Hippocampal formation (tissue), 2 donors: ENCODE measurements at regions not wholly inside any gene's neighbourhood (a gene's known extent, or its start where the extent isn't known, plus 50 kb on each side); places are given as distances from the start of the nearest gene placed in this dataset.

ENCODE experiments used
- DNase-seq, 2 donors: peaks; one replicate each; lab custom pipeline; 2025; lab: John Stamatoyannopoulos, UW

DNA sequence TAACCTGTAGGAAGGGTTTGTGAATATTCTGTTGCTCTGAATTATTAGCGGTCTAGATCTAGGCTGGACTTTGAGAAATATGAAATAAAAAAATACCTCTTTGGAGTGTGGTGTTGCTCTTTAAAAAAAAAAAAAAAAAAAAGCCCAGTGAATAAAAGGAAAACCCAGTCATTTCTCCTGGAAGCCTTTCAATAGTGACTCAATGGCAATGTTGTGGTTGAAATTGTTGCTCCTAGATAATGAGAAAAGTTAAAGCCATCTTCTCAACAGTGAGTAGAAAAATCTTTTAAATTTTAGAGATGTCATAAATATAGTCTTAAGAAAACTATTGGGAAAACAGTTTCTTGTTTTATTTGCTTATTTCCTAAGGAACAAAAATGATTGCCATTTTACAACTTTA is 135.3 kb downstream of the RFC3 start:
- no peak for DNase-seq

DNA sequence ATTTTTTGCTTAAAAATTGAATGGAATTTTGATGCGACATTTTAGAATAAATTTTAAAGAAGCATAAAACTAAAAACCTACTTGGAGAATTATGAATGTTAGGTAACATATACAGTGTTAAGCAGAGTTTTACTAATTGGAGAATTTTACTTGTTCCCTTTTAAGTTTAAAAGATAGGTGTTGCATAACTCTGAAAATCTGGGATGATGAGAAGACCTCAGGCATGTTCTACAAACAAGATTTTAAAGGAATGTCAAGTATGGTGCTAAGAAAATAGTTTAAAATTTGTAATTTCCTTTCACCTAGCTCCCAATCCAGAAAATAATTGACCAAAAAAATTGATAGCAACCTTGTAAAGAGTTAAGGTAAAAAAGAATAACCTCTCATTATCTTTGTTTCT is 135.8 kb downstream of the RFC3 start:
- no peak for DNase-seq

DNA sequence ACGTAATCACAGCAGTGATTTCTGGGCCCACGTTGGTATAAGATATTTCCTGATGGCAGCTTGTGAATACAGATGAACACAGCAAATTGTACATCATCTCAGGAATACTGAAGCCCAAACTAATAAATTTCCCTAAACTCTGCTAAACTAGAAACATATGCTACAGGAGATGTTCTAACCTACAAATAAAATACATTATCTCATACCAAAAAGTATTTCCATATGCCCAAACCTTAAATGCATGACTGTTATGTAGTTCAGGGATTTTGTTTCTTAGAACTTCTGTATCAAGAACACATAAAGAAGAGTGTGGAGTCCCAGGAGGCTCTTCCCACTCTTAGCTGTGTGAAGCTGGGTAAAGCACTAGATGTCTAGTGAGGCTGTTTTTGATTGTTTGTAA is 138.4 kb downstream of the RFC3 start:
- no peak for DNase-seq

DNA sequence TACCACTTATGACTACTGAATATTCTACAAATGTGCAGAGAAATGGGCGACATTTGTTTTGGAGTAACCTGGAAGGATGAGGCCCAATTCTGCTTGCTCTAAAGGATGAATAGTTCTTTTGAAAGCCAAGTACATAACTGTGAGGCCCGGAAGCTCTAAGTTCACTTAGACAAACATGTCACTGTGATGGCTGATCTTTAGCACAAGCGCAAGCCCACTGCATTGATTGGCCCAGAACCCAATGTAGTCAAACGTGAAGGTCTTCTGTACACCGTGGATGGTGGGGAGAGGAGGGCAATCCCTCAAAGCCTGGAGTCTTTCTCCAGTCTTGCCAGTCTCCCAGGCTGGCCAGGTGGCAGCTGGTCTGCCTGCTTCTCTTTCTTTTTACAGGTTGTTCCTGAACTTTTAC is 139.6 kb downstream of the RFC3 start:
- DNase-seq = no peak

DNA sequence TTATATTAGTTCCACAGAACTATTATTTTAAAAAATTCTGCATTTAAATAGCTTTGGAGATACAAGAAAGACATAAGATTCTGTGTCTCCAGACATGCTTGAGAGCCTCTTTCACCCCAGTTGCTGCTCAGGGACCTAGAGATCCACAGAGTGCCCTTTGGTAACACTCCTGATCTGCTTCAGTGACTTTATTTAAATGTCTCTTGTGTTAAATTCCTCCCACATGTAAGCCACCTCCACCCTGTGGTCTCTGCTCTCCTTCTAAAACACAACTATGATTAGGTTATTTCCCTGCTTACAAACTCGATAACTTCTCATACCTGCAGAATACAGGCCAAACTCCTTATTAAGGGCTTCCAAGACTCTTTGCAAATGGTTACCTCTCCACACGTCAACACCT is 141.0 kb downstream of the RFC3 start:
- DNase-seq = no peak

DNA sequence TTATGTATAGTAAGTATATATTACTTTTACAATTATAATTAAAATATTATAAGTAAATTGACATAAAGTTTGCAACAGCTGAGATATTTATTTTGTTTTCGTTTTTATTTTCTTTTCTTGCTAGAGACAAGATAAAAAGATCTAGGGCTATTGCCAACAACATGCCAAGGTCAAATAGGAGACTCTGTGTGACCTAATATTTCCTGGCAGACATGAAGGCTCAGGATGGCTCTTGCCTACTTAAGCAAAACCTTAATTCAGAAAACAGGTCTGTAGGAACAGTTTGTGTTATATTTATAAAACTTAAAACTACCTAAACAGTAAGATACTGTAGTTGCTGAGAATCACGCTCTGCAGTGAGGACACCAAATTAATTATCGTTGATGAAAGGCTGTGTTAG is 145.2 kb downstream of the RFC3 start:
- DNase-seq = no peak

DNA sequence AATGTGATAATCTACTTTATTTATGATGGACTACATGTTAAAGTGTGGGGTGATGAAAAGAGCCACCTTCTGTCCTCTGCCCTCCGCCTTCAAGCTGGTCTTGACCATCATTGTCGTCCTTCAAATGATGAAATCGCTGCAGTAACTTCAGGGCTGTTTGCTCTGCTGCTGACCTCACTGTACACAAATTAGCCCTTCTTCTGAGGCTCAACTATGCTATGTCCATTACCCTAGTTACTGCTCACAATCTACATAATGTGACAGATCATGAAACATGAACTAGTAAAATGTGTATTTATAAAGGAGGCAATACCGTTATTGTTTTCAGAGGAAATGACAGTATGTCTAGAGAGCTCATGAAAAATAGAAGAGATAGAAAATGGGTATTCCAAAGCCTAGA is 145.9 kb downstream of the RFC3 start:
- no peak for DNase-seq

DNA sequence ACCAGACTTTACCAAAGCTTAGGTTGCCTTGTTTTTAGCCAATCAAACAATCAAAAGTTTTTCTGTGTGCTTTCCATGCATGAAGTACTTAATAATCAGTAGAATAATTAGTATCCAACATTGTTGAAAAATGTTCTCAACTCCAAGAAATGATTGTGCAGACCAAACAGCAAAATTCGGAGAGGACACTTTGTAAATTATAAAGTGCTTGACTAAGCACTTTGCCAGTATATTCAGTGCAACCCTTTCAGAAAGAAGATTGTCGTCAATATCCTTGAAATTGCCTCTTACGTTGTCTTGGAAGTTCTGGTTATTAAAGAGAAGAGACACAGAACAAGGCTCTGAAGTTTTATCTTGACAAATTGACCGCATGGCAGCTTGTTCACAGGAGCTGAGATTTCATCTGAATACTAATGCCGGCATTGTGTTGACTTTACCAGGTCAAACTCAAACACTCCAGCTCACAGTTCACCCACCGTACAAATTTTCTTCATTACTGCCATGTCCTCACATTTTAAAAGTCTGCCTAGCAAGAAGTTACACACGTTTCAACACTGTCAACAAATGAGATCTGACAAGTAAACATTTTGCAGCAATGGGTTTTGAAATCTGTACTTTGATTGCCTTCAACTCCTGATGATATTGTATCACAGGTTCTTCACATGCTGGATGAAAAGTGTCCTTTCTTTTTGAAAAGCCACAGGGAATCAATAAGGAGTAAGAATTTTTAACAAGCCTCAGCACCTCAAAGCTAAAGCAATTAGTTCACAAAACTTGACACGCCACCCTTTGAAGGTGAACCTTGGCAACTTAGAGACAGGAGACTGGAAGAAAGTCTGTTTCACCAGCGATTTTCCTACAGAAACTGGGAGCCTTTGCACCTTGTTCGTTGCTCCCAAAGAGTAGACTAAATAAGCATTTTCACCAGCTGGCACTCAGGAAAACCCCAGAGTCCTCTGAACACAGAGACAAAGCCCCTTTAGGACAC is 150.9 kb downstream of the RFC3 start:
- no peak for DNase-seq

DNA sequence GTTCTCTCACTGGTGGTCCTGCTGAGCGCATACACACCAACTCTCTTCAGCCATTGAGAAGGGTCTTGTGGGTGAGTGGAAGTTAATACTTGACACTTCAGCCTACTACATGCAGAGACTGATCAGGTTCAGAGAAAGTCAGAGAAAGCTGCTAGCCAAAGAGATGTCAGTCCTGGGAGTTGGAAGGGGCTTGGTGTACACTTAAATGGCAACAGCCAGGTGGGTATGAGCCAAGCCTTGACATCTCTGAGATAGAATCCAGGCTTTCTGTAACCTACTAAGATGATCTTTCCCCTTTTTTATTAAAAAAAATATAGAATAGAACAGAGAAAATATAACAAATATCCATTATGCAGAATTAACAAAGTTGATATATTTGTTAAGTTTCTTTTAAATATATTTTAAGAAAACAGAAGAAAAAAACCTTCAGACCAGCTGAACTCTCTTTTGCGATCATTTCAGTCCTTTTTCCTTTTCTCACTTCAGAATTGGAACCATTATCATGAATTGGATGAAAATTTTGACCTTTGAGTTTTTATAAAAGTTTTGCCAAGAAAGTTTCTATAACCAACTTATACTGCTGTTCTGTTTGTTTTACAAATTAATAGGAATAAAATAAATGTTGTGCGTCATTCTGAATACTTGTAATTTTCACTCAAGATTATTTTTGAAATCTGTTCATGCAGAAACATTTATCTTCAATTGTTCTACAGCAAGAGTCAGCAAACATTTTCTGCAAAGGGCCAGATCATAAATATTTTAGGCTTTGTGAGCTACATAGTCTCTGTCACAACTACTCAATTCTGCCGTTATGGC is 153.0 kb downstream of the RFC3 start:
- DNase-seq = no peak

DNA sequence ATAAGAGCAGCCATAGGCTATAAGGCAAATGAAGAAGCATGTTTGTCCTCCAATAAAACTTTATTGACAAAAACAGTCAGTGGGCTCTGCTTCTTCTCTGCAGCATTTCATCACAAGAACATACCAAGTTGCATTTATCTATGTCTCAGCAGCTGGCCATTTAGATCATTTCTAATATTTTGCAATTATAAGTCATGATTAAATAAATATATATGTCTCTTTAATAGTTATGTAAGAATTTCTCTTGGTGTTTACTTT is 153.5 kb downstream of the RFC3 start:
- DNase-seq = no peak

DNA sequence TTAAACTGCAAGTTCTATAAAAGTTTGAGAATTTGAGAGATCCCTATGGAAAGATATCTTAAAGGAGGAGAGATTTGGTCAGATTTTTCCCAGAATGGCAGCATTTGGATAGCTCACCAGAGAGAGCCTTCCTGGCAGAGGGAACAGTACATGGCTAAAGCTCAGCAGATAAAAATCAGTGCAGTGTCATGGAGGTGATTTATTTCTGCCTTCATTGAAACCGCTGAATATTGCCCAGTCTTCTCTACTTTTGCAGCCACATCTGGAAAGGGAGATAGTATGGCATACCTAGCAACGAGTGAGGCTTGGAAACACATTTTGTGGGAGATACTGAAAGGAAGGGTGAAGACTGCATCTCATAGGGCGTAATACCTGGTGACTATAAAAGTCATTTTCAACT is 155.2 kb downstream of the RFC3 start:
- no peak for DNase-seq

DNA sequence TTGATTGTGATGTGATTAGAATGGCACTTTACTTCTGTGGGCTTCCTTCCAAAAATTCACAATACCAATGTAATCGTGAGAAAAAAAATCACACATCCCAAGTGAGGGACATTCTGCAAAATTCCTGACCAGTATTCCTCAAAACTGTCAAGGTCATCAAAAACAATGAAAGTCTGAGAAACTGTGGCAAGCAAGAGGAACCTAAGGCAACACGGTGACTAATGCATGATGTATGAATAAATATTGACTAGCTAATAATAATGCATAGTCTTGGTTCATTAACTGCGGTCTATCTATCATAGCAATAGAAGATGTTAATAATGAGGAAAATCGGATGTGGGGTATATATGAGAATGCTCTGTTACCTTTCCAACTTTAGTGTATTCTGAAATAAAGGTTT is 159.0 kb downstream of the RFC3 start:
- no peak for DNase-seq

DNA sequence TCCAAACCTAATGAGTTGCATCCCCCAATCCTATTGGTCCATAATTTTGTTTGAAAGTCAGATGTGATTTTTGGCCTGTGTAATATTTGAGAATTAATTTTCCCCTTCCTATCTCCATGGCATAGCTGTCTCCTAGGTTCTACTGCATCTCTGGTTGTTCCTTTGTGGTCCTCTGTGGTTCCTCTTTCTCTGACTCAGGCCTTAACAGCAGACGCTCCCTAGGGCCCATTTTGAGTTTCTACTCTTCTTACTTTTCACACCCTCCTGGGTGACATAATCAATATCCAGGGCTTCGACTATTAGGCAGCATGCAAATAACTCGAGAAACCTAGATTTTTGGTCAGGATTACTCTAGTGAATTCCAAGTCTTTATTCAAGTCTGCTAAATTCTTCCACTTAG is 160.7 kb downstream of the RFC3 start:
- DNase-seq = no peak

DNA sequence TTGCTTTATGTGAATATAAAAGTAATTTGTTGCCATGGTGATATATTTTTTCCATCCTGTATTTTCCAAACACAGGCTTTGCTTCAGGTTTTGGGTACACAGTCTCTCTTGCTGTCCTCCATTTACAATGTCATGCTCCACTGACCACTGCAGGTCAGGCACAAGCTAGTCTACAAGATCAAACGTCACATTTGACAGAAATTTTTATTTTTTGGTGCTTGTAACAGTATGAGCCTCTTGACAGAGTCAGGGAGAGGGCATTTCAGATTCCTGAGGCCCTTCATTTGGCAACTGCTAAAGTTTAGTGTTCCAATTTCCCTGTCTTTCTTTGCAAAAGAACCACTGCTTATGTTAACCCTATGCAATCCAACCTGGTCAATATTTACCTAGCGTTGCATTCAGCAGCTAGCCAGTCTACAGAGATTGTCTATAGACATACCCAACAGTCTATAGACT is 175.0 kb downstream of the RFC3 start:
- DNase-seq = no peak

DNA sequence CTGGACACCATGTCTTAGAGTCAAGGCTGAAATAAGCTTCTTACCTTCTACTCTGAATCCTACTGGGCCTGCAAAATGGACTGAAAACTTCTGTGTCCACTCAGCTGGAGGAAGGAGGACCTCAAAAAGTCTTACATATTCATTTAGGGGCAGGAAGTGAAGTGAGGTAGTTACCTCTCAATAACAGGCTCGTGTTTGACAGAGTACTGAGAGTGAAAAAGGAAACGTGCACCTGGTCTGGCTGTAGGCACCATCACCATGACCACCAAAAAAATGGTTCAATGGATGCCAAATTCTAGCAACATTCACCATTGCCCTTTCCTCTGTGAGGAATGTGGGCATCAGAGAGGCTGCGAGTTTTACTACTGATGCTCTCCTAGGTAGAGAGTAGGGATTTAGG is 176.2 kb downstream of the RFC3 start:
- DNase-seq = no peak

DNA sequence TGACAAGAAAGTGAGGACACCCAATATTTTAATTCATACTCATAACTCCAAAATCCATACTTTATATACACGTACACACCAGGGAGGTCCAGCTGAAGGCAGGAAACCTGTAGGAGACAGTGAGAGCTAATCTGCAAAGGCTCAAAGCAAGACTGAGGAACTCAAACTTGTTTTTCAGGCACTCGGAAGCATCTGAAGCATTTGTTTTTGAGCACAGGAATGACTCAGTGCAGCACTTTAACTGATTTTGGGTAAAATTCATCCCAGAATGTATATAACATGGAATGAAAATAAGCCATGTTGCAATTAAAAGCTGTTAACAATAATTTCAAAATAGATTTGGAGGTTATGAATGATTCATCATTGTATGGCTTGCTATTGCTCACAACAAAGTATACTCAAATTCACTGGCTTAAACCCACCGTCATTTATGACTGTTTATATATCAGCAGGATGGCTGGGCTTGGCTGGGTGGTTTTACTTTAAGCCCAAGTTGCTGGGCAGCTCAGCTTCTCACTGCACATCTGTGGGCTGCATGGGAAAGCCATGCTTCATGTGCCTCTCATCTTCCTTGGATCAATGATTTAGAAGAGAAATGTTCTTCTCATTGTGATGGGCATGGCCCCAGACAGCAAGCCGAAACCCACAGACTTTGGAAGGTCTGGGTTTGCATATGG is 177.0 kb downstream of the RFC3 start:
- DNase-seq = no peak

DNA sequence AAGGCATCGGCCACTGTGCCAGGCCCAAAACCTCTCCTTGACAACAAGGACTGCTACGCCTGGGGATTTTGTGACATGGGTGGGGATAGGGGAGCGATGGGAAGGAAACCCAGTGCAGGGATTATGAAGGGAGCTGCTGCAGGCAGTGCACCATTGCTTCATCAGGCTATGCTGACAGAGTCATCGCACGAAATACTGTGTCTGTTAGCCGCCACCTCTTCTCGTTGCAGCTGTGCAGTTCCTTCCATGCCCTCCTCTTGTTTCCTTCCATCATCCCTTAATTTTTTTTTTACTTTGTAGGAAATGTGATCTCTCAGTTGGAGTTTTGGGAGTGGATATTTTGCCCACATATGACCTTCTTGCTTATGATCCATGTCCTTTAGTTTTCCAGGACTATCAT is 178.7 kb downstream of the RFC3 start:
- DNase-seq = no peak

DNA sequence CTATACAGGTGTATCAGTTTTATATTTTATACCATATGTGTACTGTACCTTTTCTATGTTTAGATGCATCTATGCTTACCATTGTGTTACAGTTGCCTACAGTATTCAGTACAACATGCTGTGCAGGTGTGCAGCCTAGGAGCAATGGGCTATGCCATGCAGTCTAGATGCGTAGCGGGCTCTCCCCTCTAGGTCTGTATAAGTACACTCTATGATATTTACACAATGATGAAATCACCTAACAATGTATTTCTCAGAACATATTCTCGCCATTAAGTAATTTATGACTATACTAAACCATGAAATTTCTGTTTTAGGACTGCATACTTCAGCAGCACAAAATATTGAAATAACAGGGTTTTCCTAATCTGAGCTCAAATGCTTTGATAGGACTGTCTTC is 179.6 kb downstream of the RFC3 start:
- DNase-seq = no peak

DNA sequence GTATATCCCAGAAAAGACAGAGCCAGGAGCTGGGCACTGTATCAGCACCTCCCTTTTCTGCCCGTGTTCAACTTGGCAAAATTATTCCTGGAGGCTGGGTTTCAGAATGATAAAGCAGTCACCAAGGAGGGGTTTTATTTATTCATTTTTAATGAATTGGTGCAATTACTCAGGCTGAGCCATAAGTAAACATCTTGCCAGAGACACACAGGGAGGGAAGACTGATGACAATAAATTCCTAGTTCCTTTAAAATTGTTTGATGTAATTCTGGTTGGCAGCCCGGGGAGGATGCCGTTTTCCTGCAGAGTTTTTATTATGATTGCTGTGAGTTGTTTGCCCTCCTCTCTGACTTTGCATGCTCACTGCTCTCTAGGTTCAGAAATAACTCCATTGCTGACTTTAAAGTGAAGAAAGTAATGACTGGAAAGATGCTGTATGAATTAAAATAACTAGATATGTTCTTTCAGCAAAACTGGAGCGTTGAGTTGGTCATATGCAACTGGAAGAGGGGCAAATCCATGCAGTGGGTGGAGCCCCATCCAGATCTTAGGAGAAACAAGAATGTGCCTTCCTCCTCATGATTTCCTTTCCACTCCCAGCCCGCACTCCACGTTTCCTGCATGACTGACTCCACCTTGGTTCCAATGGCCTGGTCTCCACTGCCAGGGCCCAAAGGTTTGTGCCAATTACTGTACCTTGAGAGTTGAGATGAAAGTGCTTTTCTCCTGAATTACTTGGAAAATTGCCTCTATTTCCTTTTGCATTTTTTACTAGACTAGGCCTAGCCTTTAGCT is 182.1 kb downstream of the RFC3 start:
- no peak for DNase-seq

DNA sequence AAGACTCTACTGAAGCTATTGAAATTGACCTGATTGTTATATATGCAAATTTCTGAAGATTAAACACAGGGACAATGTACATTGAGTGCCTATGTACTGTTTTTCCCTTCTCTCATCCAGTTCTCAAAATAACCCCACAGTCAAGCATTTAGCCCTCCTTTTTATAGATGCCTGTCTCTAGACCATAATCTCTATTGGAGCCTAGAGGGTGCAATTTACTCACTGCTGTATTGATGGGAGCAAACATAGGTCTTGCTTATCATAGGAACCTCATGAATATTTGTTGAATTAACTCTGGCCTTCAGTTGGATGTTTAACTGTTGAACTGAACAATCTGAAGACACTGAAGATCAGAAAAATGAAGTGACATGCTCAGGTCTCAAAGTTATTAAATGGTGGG is 183.0 kb downstream of the RFC3 start:
- no peak for DNase-seq

DNA sequence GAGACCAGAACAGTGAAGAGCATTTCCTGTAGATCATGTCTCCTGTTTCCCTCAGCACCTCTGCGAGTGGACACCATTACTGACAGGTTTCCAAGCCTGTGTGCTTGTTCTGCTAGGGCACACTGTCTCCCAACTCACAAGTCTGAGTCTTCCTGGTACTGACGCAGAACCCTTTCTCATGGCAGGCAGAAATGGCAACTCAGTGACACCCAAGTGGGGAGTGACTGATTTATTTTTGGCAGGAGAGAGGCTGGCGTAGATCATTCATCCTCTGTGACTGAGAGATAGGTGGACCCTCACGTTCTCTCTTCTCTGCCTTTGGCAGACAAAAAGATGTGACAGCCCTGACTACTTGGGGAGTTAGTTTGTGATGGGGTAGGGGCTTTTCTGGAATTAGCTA is 183.4 kb downstream of the RFC3 start:
- no peak for DNase-seq

DNA sequence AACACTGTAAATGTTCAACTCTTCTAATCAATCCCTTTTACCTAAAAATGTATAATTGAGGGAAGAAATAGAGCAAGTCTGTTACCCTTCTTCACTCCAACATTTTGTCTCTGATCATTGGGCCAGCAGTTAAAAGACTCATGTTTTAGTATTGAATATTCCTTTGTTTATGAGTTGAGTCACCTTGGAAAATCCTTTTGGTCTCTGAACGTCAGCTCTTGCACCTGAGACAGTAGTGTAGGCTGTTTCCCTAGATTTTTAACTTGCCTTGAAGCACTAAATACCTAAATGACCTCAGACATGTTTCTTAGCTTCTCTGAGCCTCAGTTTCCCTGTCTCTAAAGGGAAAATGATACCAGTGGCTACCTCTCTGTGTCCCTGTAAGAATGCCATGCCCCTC is 184.2 kb downstream of the RFC3 start:
- no peak for DNase-seq
